Keratinocyte (primary cell): ENCODE measurements at regions not wholly inside any gene's neighbourhood (a gene's known extent, or its start where the extent isn't known, plus 50 kb on each side); places are given as distances from the start of the nearest gene placed in this dataset.

ENCODE experiments used
- CTCF ChIP-seq, 3 experiments: IDR thresholded peaks in 1 of 3; conservative IDR thresholded peaks in 1 of 3; optimal IDR thresholded peaks in 1 of 3; 2 replicates in 2 of 3; 3 replicates in 1 of 3; pipeline versions ENCODE3 to v1.5.1; 2011; ENCODE audit warnings: low read length in 3 of 3, mild to moderate bottlenecking in 3 of 3, moderate library complexity in 2 of 3, control low read depth in 1 of 3, inconsistent platforms in 1 of 3; ENCODE audit not compliant: insufficient read depth in 2 of 3; ENCODE audit errors: extremely low read depth in 1 of 3
- EZH2 ChIP-seq: IDR thresholded peaks from one replicate; pipeline ENCODE4 v1.6.1; 2012; ENCODE audit warnings: inconsistent platforms, mild to moderate bottlenecking, low read length, moderate library complexity

DNA sequence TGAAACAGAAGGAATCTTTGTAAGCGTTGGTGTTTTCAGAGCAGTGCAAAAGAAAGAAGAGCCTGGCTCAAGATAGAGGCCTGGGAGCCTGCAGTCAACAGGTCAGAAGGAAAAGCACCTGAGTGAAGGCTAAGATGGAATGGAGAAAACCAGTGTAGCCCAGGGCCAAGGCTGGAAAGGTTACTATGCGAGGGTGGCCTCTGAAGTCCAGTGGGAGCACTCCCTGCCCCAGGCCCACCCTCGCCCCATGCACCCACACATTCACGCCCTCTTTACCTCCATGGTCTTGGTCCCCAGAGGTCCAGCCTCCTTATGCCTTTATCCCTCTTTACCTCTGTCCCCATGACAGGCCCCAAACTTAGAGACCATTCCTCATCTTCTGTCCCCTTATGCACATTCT is 169.2 kb upstream of the ZNF644 start:
- TF ChIP-seq CTCF (optimal IDR thresholded peaks at IDR 0.05 in 1 of 3, IDR thresholded peaks at IDR 0.05 in 1 of 3, conservative IDR thresholded peaks at IDR 0.05 in 1 of 3; ENCODE audit: extremely low read depth in 1 of 3, insufficient read depth in 2 of 3, low read length in 3 of 3) (no peak), EZH2 (no peak)
